NK-92 treated with Interleukin-12 subunit alpha and Interleukin-12 subunit beta, amount 100 ng/mL, for 24 hours (cell line): ENCODE measurements at regions not wholly inside any gene's neighbourhood (a gene's known extent, or its start where the extent isn't known, plus 50 kb on each side); places are given as distances from the start of the nearest gene placed in this dataset.
"Not testable (repeated sequence)": the region's sequence is repeated elsewhere in the genome, so short reads cannot be mapped to it uniquely, and the experiment has no call there.

Experiments used
- DNase-seq: peaks from one replicate; lab custom pipeline; 2025; lab: John Stamatoyannopoulos, UW

DNA sequence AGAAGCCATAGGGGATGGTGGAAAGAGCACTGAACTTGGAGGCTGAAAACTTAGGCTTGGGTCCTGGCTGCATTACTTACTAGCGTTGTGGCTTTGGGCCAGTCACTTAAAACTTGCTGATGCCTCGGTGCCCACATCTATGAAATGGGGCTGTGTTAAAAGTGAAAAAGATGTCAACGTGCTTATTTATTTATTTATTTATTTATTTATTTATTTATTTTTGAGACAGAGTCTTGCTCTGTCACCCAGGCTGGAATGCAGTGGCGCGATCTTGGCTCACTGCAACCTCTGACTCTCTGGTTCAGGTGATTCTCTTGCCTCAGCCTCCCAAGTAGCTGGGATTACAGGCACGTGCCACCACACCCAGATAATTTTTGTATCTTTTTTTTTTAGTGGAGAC is 94.3 kb downstream of the MRM1 start:
- DNase-seq, result not testable (repeated sequence)

DNA sequence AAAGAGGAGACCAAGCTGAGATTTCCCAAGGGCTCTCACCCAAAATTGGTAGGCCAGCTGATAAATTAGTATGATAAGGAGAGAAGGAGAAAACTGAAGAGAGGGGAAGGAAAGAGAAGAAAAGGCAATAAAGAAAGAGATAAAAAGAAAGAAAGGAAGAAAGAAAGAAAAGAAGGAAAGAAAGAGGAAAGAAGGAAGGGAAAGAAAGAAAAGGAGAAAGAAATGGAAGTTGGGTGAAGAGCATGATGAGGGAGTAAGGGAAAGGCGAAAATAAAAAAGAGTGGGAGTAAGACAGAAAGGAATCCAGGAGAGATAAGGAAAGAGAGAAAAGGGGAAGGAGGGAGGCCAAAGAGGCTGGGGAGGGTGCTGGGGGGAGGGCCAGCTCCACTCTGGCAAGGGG is 95.4 kb downstream of the MRM1 start:
- no peak for DNase-seq

DNA sequence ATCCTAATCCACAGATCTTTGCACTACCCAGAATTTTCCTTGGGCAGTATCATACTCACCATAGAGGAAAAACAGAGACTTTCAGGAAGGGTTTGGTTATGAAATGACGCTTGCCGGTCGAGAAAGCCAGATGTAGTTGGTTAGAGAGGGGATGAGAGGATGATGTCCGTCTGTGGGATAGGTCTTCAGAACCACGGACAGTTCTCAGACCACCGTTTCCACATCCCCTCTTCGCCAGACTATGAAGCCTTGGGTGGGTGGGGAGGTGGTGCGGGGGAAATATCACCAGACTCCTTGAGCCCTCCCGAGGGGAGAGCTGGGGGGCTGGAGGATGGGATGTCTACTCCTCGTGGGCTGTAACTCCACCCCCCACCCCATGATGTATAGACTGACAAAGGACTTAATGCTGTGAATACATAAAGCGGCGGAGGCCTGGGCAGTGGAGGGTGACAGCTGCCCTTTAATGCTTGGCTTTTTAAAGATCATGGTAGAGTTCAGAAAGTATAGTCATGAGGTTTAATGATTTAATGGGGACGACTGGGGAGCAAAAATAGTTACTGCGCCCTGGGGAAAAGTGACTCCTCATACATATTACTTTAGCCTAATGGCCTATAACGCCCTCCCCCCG is 96.6 kb downstream of the MRM1 start:
- no peak for DNase-seq

DNA sequence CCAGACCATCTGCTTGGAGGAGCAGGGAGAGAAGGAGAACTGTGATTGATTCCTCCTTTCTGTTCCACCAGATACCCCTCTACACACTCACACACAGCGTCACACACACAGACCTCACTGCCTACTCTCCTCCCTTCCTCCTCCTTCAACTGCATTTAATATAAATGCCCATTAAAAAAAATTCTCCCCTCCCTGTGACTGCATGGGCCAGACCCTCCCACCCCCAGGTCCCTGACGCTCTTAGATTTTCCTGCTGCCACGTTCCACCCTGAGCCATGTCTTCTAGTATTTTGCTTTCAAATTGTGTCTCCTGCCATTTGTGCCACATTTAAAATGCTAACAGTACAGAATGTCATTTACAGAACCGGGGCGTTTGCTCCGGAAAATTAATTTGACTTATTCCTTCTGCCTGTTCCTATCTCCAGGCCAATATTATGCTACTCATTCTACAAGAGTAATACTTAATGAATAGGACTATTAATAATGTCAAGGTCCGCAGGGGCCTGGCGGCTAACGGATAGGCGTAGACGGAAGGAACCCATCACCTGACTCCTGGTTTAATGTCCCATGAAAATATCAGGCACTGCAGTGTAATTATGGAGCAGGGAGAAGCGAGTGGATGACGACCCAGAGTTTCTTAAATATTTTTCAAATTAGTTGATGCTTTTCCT is 100.2 kb downstream of the MRM1 start:
- DNase-seq, result no peak

- no peak for DNase-seq
Observed at GRCh38 chr17:36702636-36703035, 101.3 kb downstream of the MRM1 start.

GRCh38 chr17:36703860-36704266 is 102.5 kb downstream of the MRM1 start:
- no peak for DNase-seq

DNA sequence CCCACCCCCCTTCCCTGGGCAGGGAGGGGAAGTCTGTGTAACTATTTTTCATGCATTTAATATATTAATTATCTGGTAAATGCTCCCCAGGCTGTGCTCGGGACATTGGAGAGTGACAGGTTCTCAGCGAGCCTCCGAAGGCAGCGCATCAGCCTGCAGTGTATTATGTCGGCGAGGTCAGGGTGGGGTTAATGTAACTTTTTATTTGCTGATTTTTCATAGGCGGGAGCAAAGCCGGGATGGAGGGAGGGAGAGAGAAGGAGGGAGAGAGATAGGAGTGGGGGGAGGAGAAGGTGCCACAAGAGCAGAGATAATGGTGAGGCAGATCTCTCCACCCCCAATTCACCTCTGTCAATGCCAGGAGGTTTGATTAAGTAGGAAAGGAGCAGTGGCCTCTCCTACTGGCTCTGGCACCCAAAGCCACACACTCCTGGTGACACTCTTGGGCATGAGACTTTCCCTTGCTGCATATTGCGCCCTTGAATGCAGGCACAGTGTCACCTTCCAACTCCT is 104.0 kb downstream of the MRM1 start:
- no peak for DNase-seq

- peak; percentile 18 for DNase-seq
Observed at GRCh38 chr17:36705874-36706731, 104.7 kb downstream of the MRM1 start.

- DNase-seq, result no peak
Observed at GRCh38 chr17:36707904-36708303, 106.5 kb downstream of the MRM1 start.

GRCh38 chr17:36714789-36715188 is 113.4 kb downstream of the MRM1 start:
- no peak for DNase-seq

DNA sequence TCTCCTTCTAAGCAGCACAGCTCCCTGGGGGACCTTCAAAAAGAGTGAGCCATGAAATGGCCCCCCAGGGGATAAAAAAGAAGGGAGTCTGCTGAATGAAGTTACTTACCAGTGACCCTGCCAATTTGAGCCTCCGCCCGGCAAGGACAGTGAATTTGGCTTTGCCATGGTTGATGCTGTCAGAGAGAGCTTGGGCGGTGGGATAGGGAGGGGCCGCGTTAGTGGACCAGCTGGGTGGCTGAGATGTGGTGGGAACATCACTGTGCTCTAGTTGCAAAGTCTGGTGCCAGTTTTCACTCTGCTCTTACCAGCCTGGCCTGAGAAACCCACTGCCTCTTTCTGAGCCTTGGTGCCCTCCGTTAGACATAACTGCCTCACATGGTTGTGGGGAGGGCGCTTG is 114.6 kb downstream of the MRM1 start:
- DNase-seq, result no peak

DNA sequence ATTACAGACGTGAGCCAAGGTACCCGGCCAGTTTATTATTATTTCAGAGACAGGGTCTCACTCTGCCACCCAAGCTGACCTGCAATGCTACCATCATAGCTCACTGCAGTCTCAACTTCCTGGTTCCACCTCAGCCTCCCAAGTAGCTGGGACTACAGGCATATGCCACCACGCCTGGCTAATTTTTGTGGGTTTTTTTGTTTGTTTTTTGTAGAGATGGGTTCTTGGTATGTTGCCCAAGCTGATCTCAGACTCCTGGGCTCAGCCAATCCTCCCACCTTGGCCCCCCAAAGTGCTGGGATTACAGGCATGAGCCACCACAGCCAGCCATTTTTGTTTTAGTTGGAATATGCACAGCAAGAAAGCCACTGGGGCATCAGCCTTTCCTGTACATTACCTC is 115.7 kb downstream of the MRM1 start:
- DNase-seq, result no peak

GRCh38 chr17:36720131-36720530 is 118.7 kb downstream of the MRM1 start:
- DNase-seq, result no peak

GRCh38 chr17:36721560-36722120 is 120.3 kb downstream of the MRM1 start:
- DNase-seq, result no peak

- peak; percentile 70 for DNase-seq
Observed at GRCh38 chr17:36722121-36722902, 120.9 kb downstream of the MRM1 start.

- DNase-seq, result no peak
Observed at GRCh38 chr17:36722903-36723263, 121.5 kb downstream of the MRM1 start.

DNA sequence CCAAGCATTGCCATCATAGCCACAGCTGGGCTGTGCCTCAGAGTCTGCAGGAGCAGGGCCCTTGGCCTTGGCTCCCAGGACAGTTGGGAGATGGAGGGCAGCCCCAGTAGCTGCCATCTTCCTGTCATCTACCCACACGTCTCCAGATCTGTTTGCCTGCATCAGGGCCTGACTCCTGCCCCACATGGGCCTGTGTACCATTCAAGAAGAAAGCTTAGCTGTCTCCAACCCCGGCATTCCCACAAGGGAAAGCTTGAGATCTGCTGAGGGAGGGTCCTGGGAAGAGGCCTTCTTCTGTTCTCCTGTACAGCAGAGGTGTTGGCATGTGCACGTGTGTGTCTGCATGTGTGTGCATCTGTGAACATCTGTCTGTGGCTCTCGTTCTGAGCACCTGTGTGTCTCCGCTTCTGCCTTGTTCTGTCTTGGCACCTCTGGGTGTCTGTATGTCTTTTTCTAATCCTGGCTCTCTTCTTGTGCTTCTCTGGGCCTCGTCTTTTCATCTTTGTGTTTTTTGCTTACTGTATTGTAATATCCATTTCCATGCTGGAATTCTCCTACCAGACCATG is 122.2 kb downstream of the MRM1 start:
- DNase-seq, result no peak

DNA sequence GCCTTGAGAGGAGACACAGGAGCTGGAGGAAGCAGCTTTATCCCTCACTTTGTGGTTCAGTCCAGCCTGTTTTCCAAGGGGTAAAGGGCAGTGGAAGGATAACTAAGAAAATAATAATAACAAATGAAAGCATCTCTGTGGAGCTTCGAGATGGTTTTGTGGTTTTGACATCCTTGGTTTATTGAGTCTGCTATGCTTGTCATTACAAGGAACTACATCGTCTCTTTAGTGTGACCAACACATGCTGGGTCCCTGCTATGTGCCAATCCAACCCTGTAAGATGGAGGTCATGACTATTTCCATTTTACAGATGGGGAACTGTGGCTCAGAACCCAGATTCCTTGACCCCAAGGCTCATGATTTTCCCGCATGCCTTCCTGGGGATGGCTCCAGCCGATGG is 124.8 kb downstream of the MRM1 start:
- no peak for DNase-seq

- DNase-seq, result no peak
Observed at GRCh38 chr17:36727052-36727451, 125.7 kb downstream of the MRM1 start.

- no peak for DNase-seq
Observed at GRCh38 chr17:36727577-36727976, 126.2 kb downstream of the MRM1 start.
